ENCODE measurements at regions not wholly inside any gene's neighbourhood (a gene's known extent, or its start where the extent isn't known, plus 50 kb on each side); places are given as distances from the start of the nearest gene placed in this dataset.

DNA sequence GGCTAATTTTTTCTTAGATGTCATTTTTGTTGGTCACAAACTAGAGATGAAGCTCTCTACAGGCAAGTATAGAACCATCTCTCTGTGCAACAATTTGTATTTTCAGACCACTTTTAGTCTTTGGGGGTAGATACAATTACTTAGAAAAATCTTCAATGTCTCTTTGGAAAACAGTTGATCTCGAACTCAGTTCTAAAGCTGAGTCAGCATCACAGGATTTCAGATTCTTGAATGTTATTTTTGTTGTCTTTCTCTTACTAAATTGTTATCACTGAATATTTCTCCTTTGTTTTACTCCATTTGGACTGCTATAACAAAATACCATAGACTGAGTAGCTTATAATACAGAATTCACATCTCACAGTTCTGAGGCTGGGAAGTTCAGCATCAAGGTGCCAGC, 1557.0 kb downstream of the SI start:
- TF ChIP-seq, protein P1, sequence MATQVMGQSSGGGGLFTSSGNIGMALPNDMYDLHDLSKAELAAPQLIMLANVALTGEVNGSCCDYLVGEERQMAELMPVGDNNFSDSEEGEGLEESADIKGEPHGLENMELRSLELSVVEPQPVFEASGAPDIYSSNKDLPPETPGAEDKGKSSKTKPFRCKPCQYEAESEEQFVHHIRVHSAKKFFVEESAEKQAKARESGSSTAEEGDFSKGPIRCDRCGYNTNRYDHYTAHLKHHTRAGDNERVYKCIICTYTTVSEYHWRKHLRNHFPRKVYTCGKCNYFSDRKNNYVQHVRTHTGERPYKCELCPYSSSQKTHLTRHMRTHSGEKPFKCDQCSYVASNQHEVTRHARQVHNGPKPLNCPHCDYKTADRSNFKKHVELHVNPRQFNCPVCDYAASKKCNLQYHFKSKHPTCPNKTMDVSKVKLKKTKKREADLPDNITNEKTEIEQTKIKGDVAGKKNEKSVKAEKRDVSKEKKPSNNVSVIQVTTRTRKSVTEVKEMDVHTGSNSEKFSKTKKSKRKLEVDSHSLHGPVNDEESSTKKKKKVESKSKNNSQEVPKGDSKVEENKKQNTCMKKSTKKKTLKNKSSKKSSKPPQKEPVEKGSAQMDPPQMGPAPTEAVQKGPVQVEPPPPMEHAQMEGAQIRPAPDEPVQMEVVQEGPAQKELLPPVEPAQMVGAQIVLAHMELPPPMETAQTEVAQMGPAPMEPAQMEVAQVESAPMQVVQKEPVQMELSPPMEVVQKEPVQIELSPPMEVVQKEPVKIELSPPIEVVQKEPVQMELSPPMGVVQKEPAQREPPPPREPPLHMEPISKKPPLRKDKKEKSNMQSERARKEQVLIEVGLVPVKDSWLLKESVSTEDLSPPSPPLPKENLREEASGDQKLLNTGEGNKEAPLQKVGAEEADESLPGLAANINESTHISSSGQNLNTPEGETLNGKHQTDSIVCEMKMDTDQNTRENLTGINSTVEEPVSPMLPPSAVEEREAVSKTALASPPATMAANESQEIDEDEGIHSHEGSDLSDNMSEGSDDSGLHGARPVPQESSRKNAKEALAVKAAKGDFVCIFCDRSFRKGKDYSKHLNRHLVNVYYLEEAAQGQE (tag by site-specific recombination; IDR thresholded peaks at IDR 0.05) = no peak
- TF ChIP-seq, protein P2, sequence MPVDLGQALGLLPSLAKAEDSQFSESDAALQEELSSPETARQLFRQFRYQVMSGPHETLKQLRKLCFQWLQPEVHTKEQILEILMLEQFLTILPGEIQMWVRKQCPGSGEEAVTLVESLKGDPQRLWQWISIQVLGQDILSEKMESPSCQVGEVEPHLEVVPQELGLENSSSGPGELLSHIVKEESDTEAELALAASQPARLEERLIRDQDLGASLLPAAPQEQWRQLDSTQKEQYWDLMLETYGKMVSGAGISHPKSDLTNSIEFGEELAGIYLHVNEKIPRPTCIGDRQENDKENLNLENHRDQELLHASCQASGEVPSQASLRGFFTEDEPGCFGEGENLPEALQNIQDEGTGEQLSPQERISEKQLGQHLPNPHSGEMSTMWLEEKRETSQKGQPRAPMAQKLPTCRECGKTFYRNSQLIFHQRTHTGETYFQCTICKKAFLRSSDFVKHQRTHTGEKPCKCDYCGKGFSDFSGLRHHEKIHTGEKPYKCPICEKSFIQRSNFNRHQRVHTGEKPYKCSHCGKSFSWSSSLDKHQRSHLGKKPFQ (tag by site-specific recombination; IDR thresholded peaks at IDR 0.05) = no peak
- TF ChIP-seq, protein P3, sequence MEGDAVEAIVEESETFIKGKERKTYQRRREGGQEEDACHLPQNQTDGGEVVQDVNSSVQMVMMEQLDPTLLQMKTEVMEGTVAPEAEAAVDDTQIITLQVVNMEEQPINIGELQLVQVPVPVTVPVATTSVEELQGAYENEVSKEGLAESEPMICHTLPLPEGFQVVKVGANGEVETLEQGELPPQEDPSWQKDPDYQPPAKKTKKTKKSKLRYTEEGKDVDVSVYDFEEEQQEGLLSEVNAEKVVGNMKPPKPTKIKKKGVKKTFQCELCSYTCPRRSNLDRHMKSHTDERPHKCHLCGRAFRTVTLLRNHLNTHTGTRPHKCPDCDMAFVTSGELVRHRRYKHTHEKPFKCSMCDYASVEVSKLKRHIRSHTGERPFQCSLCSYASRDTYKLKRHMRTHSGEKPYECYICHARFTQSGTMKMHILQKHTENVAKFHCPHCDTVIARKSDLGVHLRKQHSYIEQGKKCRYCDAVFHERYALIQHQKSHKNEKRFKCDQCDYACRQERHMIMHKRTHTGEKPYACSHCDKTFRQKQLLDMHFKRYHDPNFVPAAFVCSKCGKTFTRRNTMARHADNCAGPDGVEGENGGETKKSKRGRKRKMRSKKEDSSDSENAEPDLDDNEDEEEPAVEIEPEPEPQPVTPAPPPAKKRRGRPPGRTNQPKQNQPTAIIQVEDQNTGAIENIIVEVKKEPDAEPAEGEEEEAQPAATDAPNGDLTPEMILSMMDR (tag by site-specific recombination; IDR thresholded peaks at IDR 0.05) = no peak
- TF ChIP-seq, protein P4, sequence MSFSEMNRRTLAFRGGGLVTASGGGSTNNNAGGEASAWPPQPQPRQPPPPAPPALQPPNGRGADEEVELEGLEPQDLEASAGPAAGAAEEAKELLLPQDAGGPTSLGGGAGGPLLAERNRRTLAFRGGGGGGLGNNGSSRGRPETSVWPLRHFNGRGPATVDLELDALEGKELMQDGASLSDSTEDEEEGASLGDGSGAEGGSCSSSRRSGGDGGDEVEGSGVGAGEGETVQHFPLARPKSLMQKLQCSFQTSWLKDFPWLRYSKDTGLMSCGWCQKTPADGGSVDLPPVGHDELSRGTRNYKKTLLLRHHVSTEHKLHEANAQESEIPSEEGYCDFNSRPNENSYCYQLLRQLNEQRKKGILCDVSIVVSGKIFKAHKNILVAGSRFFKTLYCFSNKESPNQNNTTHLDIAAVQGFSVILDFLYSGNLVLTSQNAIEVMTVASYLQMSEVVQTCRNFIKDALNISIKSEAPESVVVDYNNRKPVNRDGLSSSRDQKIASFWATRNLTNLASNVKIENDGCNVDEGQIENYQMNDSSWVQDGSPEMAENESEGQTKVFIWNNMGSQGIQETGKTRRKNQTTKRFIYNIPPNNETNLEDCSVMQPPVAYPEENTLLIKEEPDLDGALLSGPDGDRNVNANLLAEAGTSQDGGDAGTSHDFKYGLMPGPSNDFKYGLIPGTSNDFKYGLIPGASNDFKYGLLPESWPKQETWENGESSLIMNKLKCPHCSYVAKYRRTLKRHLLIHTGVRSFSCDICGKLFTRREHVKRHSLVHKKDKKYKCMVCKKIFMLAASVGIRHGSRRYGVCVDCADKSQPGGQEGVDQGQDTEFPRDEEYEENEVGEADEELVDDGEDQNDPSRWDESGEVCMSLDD (tag by site-specific recombination; IDR thresholded peaks at IDR 0.05) = no peak
- TF ChIP-seq, protein P5, sequence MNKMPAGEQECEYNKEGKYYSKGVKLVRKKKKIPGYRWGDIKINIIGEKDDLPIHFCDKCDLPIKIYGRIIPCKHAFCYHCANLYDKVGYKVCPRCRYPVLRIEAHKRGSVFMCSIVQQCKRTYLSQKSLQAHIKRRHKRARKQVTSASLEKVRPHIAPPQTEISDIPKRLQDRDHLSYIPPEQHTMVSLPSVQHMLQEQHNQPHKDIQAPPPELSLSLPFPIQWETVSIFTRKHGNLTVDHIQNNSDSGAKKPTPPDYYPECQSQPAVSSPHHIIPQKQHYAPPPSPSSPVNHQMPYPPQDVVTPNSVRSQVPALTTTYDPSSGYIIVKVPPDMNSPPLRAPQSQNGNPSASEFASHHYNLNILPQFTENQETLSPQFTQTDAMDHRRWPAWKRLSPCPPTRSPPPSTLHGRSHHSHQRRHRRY (tag by site-specific recombination; IDR thresholded peaks at IDR 0.05) = no peak

All from HEK293 (cell line).